ENCODE measurements at regions not wholly inside any gene's neighbourhood (a gene's known extent, or its start where the extent isn't known, plus 50 kb on each side); places are given as distances from the start of the nearest gene placed in this dataset.
"Not testable (repeated sequence)": the region's sequence is repeated elsewhere in the genome, so short reads cannot be mapped to it uniquely, and the experiment has no call there.

- Histone ChIP-seq H3K9me2 (ENCODE audit: insufficient read depth) (no peaks in the 10 kb centered on the region), H3K36me3 (ENCODE audit: insufficient read depth) (no peaks in the 10 kb centered on the region; the same call in 1 of the 2 replicates), H2AFZ (no peak overlapping the region), H3K4me1 (ENCODE audit: insufficient read depth) (no peaks in the 10 kb centered on the region), H3K27me3 (ENCODE audit: insufficient read depth) (no peaks in the 10 kb centered on the region), H3K4me2 (no peak overlapping the region), H4K20me1 (replicated peaks; ENCODE audit: insufficient read depth) (no peaks in the 10 kb centered on the region), H3K27ac (ENCODE audit: low read depth) (no peak overlapping the region), H3K4me3 (no peak overlapping the region), H3F3A (replicated peaks; ENCODE audit: low read depth) (no peaks in the 10 kb centered on the region), H3K79me2 (replicated peaks; ENCODE audit: insufficient read depth) (no peaks in the 10 kb centered on the region)
- Mint-ChIP-seq H3K27ac (no peak overlapping the region), H3K9me3 (peaks cover 11% of the 10 kb centered on the region), H3K27me3 (ENCODE audit: insufficient read depth, low read depth, poor library complexity) (no peaks in the 10 kb centered on the region), H3K36me3 (ENCODE audit: low read depth) (peaks cover 5% of the 10 kb centered on the region; the same call in 2 of the 3 replicates), H3K4me3 (no peak overlapping the region), H3K4me1 (peaks cover 2% of the 10 kb centered on the region; the same call in 2 of the 3 replicates)
- ATAC-seq, result no peak
- TF ChIP-seq CTCF (conservative IDR thresholded peaks at IDR 0.05; ENCODE audit: low read depth in 2 of 2), result no peak
- no peak for TF ChIP-seq ZNF462 (CRISPR knock-in tag; IDR thresholded peaks at IDR 0.05)
- no peak for TF ChIP-seq EZH2 (IDR thresholded peaks at IDR 0.05; ENCODE audit: low read depth, unreplicated experiment)
- no peak for TF ChIP-seq CREB1 (CRISPR knock-in tag; IDR thresholded peaks at IDR 0.05; ENCODE audit: low read depth)
- no peak for TF ChIP-seq STAT1 (IDR thresholded peaks at IDR 0.05; ENCODE audit: unreplicated experiment)
- no peak for DNase-seq (ENCODE audit: low spot score)
These were observed 436.7 kb downstream of the BRD1 start for GRCh38 chr22:49390954-49391353.

DNA sequence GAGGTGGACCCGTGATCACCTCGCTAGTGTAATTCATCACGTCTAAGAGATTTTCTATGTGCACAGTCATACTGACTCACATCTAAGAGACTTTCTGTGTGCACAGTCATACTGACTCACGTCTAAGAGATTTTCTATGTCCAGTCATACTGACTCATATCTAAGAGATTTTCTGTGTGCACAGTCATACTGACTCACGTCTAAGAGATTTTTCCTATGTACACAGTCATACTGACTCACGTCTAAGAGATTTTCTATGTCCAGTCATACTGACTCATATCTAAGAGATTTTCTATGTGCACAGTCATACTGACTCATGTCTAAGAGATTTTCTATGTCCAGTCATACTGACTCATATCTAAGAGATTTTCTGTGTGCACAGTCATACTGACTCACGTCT is 443.8 kb downstream of the BRD1 start:
- not testable (repeated sequence) for H3K9me3 Mint-ChIP-seq; H3K27ac Mint-ChIP-seq; H3K36me3 ChIP-seq (ENCODE audit: insufficient read depth); H3K27me3 ChIP-seq (ENCODE audit: insufficient read depth); H3K9me2 ChIP-seq (ENCODE audit: insufficient read depth); H4K20me1 ChIP-seq (replicated peaks; ENCODE audit: insufficient read depth); H3K79me2 ChIP-seq (replicated peaks; ENCODE audit: insufficient read depth); H3K36me3 Mint-ChIP-seq (ENCODE audit: low read depth); DNase-seq (ENCODE audit: low spot score); H3K4me2 ChIP-seq; H2AFZ ChIP-seq; H3K4me3 ChIP-seq; ATAC-seq; H3K4me3 Mint-ChIP-seq; H3F3A ChIP-seq (replicated peaks; ENCODE audit: low read depth); H3K27ac ChIP-seq (ENCODE audit: low read depth); H3K4me1 ChIP-seq (ENCODE audit: insufficient read depth)
- H3K4me1 Mint-ChIP-seq, result peaks cover 20% of the 10 kb centered on the region
- H3K27me3 Mint-ChIP-seq (ENCODE audit: insufficient read depth, low read depth, poor library complexity), result peaks cover 13% of the 10 kb centered on the region

Data from GM23338 (cell line).